ENCODE measurements at regions not wholly inside any gene's neighbourhood (a gene's known extent, or its start where the extent isn't known, plus 50 kb on each side); places are given as distances from the start of the nearest gene placed in this dataset.

GRCh38 chr11:92850296-92850826, 119.1 kb upstream of the MTNR1B start:
- no peaks in the 10 kb centered on the region for H3K4me1 ChIP-seq (ENCODE audit: insufficient read depth, low read length)
- H3K79me2 ChIP-seq (ENCODE audit: low read length): no peaks in the 10 kb centered on the region
- H3K27me3 ChIP-seq (ENCODE audit: low read length): 0 out of 2 replicates have a peak, but pooled peaks cover 2% of the 10 kb centered on the region
- H2AFZ ChIP-seq (ENCODE audit: low read length): no peak overlapping the region
- POLR2A ChIA-PET (ENCODE audit: unreplicated experiment): no interaction called here
- BruUV-seq (replicated peaks): no TSS peak
- H3F3A ChIP-seq (ENCODE audit: low read length, unreplicated experiment): no peaks in the 10 kb centered on the region
- no peak overlapping the region for H3K9ac ChIP-seq (ENCODE audit: low read length)
- H3K27ac ChIP-seq (ENCODE audit: low read length): no peak overlapping the region
- ATAC-seq (no peak), DNase-seq (no peak)
- TF ChIP-seq CTCF (conservative IDR thresholded peaks at IDR 0.05; ENCODE audit: low read depth, low read length) (no peak), EZH2phosphoT487 (IDR thresholded peaks at IDR 0.05; ENCODE audit: borderline replicate concordance, low read length) (no peak), EZH2 (IDR thresholded peaks at IDR 0.05; ENCODE audit: low read length, unreplicated experiment) (no peak)
- intact Hi-C loops (cut with micrococcal nuclease): no loop called here
- no peaks in the 10 kb centered on the region for H4K20me1 ChIP-seq (ENCODE audit: low read length)
- H3K9me2 ChIP-seq (replicated peaks; ENCODE audit: low read length): no peaks in the 10 kb centered on the region
- no peaks in the 10 kb centered on the region for H3K36me3 ChIP-seq (ENCODE audit: low read depth, low read length)
- no peak overlapping the region for H3K4me3 ChIP-seq (ENCODE audit: low read length)
- no peak overlapping the region for H3K4me2 ChIP-seq (ENCODE audit: low read length)
- CTCF ChIA-PET: no interaction called here
- H3K9me3 ChIP-seq (ENCODE audit: low read length): no peaks in the 10 kb centered on the region

- POLR2A ChIA-PET (ENCODE audit: unreplicated experiment): no interaction called here
- Histone ChIP-seq H3K27me3 (ENCODE audit: low read length) (0 out of 2 replicates have a peak, but pooled peaks cover 2% of the 10 kb centered on the region), H3K36me3 (ENCODE audit: low read depth, low read length) (no peaks in the 10 kb centered on the region), H3K9ac (ENCODE audit: low read length) (no peak overlapping the region), H3K9me3 (ENCODE audit: low read length) (no peaks in the 10 kb centered on the region), H3K9me2 (replicated peaks; ENCODE audit: low read length) (no peaks in the 10 kb centered on the region), H3K4me3 (ENCODE audit: low read length) (no peak overlapping the region), H3K79me2 (ENCODE audit: low read length) (no peaks in the 10 kb centered on the region), H4K20me1 (ENCODE audit: low read length) (no peaks in the 10 kb centered on the region), H3K4me2 (ENCODE audit: low read length) (no peak overlapping the region), H2AFZ (ENCODE audit: low read length) (no peak overlapping the region), H3K4me1 (ENCODE audit: insufficient read depth, low read length) (no peaks in the 10 kb centered on the region), H3K27ac (ENCODE audit: low read length) (no peak overlapping the region), H3F3A (ENCODE audit: low read length, unreplicated experiment) (no peaks in the 10 kb centered on the region)
- TF ChIP-seq CTCF (conservative IDR thresholded peaks at IDR 0.05; ENCODE audit: low read depth, low read length) (no peak), EZH2phosphoT487 (IDR thresholded peaks at IDR 0.05; ENCODE audit: borderline replicate concordance, low read length) (no peak), EZH2 (IDR thresholded peaks at IDR 0.05; ENCODE audit: low read length, unreplicated experiment) (no peak)
- CTCF ChIA-PET: no interaction called here
- no peak for DNase-seq
- ATAC-seq: no peak
- intact Hi-C loops (cut with micrococcal nuclease): no loop called here
- no TSS peak for BruUV-seq (replicated peaks)
Observed at GRCh38 chr11:92852229-92852628, 117.2 kb upstream of the MTNR1B start.

GRCh38 chr11:92852946-92853345, 116.5 kb upstream of the MTNR1B start:
- ATAC-seq: no peak

More at GRCh38 chr11:92852946-92853345, 116.5 kb upstream of the MTNR1B start:
- Histone ChIP-seq H3K4me1 (ENCODE audit: insufficient read depth, low read length) (no peaks in the 10 kb centered on the region), H3K9ac (ENCODE audit: low read length) (no peak overlapping the region), H2AFZ (ENCODE audit: low read length) (no peak overlapping the region), H3K9me2 (replicated peaks; ENCODE audit: low read length) (no peaks in the 10 kb centered on the region), H3K36me3 (ENCODE audit: low read depth, low read length) (no peaks in the 10 kb centered on the region), H4K20me1 (ENCODE audit: low read length) (no peaks in the 10 kb centered on the region), H3K27me3 (ENCODE audit: low read length) (peaks cover 7% of the 10 kb centered on the region; the same call in 1 of the 2 replicates), H3K4me2 (ENCODE audit: low read length) (no peak overlapping the region), H3K27ac (ENCODE audit: low read length) (no peak overlapping the region), H3K79me2 (ENCODE audit: low read length) (no peaks in the 10 kb centered on the region), H3K4me3 (ENCODE audit: low read length) (no peak overlapping the region), H3F3A (ENCODE audit: low read length, unreplicated experiment) (no peaks in the 10 kb centered on the region), H3K9me3 (ENCODE audit: low read length) (no peaks in the 10 kb centered on the region)
- no TSS peak for BruUV-seq (replicated peaks)
- TF ChIP-seq CTCF (conservative IDR thresholded peaks at IDR 0.05; ENCODE audit: low read depth, low read length) (no peak), EZH2 (IDR thresholded peaks at IDR 0.05; ENCODE audit: low read length, unreplicated experiment) (no peak), EZH2phosphoT487 (IDR thresholded peaks at IDR 0.05; ENCODE audit: borderline replicate concordance, low read length) (no peak)
- DNase-seq: no peak
- CTCF ChIA-PET: no interaction called here
- intact Hi-C loops (cut with micrococcal nuclease): no loop called here
- POLR2A ChIA-PET (ENCODE audit: unreplicated experiment): no interaction called here
